Upper lobe of right lung (tissue), 1 donor: ENCODE measurements at regions not wholly inside any gene's neighbourhood (a gene's known extent, or its start where the extent isn't known, plus 50 kb on each side); places are given as distances from the start of the nearest gene placed in this dataset.

Experiments
- ATAC-seq: fragments of 200-7000 bp; cut with Tn5 transposase; one replicate; pipeline ENCODE4 v1.9.1; 2020; ENCODE audit warnings: mild to moderate bottlenecking, moderate library complexity
- DNase-seq: peaks from one replicate; pipeline ENCODE4 v3.0.0-alpha.2; 2020
- H3K27ac ChIP-seq: fragments of 200-600 bp; one replicate; pipeline ENCODE4 v1.8.0; 2022
- H3K27me3 ChIP-seq: fragments of 200-600 bp; one replicate; pipeline ENCODE4 v1.8.0; 2022; ENCODE audit warnings: mild to moderate bottlenecking
- H3K36me3 ChIP-seq: fragments of 200-600 bp; one replicate; pipeline ENCODE4 v1.8.0; 2022
- H3K4me1 ChIP-seq: fragments of 200-600 bp; one replicate; pipeline ENCODE4 v1.8.0; 2022
- H3K4me3 ChIP-seq: fragments of 200-600 bp; one replicate; pipeline ENCODE4 v1.8.0; 2022; ENCODE audit warnings: mild to moderate bottlenecking
- H3K9me3 ChIP-seq: fragments of 200-600 bp; one replicate; pipeline ENCODE4 v1.8.0; 2022
- CTCF ChIP-seq: fragments of 200-600 bp; IDR thresholded peaks from one replicate; pipeline ENCODE4 v1.8.0; 2022; ENCODE audit warnings: antibody characterized with exemption
- intact Hi-C: fragments of 100-400 bp; cut with DNase I; formaldehyde crosslinking; loops from one replicate; pipeline ENCODE4 v1.11.0; 2022
- donor health status: DM: no; HTN: yes; CAD: no; lungs with severe emphysema.

- Histone ChIP-seq H3K27ac (no peak overlapping the region), H3K4me3 (no peak overlapping the region), H3K27me3 (no peaks in the 10 kb centered on the region), H3K36me3 (no peaks in the 10 kb centered on the region), H3K9me3 (no peaks in the 10 kb centered on the region), H3K4me1 (no peaks in the 10 kb centered on the region)
- ATAC-seq (no peak), DNase-seq (no peak)
- no peak for TF ChIP-seq CTCF
- intact Hi-C loops: no loop called here
Measured at GRCh38 chr9:108412755-108413154, 443.0 kb downstream of the ACTL7B start.

DNA sequence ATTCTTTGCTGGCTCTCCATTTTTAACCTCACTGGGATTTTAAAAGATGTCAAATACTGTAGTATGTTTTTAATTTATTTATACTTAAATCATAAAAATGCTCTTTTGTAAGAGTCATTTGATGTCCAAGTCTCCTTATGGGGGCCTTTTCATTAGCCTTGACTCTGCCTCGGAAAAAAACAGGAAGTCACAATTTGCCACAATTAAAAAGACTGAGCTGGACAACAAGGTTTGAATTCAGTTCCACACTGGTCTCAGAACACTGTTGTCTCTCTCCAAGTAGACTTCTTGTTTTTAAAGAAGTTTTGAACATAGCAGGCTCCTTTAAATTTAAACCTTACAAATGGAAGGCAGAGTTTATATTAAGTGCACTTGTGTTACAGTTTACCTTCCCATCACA, 444.2 kb downstream of the ACTL7B start:
- intact Hi-C loops: no loop called here
- H3K36me3 ChIP-seq: no peaks in the 10 kb centered on the region
- no peak for TF ChIP-seq CTCF

GRCh38 chr9:108410161-108410560, 445.6 kb downstream of the ACTL7B start:
- Histone ChIP-seq H3K36me3 (no peaks in the 10 kb centered on the region), H3K4me3 (no peak overlapping the region), H3K27ac (no peak overlapping the region), H3K4me1 (no peaks in the 10 kb centered on the region), H3K27me3 (no peaks in the 10 kb centered on the region), H3K9me3 (no peaks in the 10 kb centered on the region)
- DNase-seq (no peak), ATAC-seq (no peak)
- intact Hi-C loops: no loop called here
- no peak for TF ChIP-seq CTCF

More for the DNA sequence above, 444.2 kb downstream of the ACTL7B start:
- Histone ChIP-seq H3K4me1 (no peaks in the 10 kb centered on the region), H3K4me3 (no peak overlapping the region), H3K27ac (no peak overlapping the region), H3K9me3 (no peaks in the 10 kb centered on the region), H3K27me3 (no peaks in the 10 kb centered on the region)
- no peak for ATAC-seq
- no peak for DNase-seq

- Histone ChIP-seq H3K36me3 (no peaks in the 10 kb centered on the region), H3K4me1 (no peaks in the 10 kb centered on the region), H3K9me3 (no peaks in the 10 kb centered on the region), H3K4me3 (no peak overlapping the region), H3K27me3 (no peaks in the 10 kb centered on the region), H3K27ac (no peak overlapping the region)
- no peak for TF ChIP-seq CTCF
- intact Hi-C loops: no loop called here
- DNase-seq (no peak), ATAC-seq (no peak)
Measured at GRCh38 chr9:108400297-108400696, 455.5 kb downstream of the ACTL7B start.

DNA sequence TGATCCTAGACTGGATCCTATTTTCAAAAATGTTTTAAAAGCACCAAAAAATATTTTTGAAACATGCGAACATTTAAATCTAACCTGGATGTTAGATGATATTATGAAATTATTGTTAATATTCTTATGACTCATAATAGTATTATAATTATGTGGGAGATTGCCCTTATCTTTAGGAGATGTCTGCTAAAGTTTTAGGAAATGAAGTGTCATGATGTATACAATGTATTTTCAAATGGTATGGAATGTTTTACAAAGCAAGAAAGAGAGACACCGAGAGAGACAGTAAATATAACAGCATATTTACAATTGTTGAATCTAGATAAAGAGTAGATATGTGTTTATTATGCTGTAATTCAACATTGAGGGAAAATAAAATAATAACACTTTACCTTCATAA, 455.9 kb downstream of the ACTL7B start:
- no peaks in the 10 kb centered on the region for H3K36me3 ChIP-seq

More for the DNA sequence above, 455.9 kb downstream of the ACTL7B start:
- Histone ChIP-seq H3K27me3 (no peaks in the 10 kb centered on the region), H3K27ac (no peak overlapping the region), H3K4me3 (no peak overlapping the region), H3K4me1 (no peaks in the 10 kb centered on the region), H3K9me3 (no peaks in the 10 kb centered on the region)
- DNase-seq: no peak
- TF ChIP-seq CTCF: no peak
- ATAC-seq: no peak
- intact Hi-C loops: no loop called here
